ENCODE measurements at regions not wholly inside any gene's neighbourhood (a gene's known extent, or its start where the extent isn't known, plus 50 kb on each side); places are given as distances from the start of the nearest gene placed in this dataset.

GRCh38 chr1:201612645-201613044 lies 73.7 kb downstream of the NAV1 start:
- no peak for DNase-seq

- no peak for DNase-seq
Observed at GRCh38 chr1:201614262-201615015, 75.5 kb downstream of the NAV1 start.

GRCh38 chr1:201617157-201617556 lies 78.2 kb downstream of the NAV1 start:
- no peak for DNase-seq

- DNase-seq = no peak
Observed at GRCh38 chr1:201618389-201618788, 79.5 kb downstream of the NAV1 start.

GRCh38 chr1:201618905-201619304 lies 80.0 kb downstream of the NAV1 start:
- no peak for DNase-seq

- DNase-seq = no peak
Observed at GRCh38 chr1:201619513-201619912, 80.6 kb downstream of the NAV1 start.

- no peak for DNase-seq
Observed at GRCh38 chr1:201622353-201622752, 83.4 kb downstream of the NAV1 start.

- DNase-seq = no peak
Observed at GRCh38 chr1:201622824-201623223, 83.9 kb downstream of the NAV1 start.

GRCh38 chr1:201624741-201625225 lies 85.9 kb downstream of the NAV1 start:
- no peak for DNase-seq

GRCh38 chr1:201625226-201625761 lies 86.4 kb downstream of the NAV1 start:
- DNase-seq = no peak

- DNase-seq = no peak
Observed at GRCh38 chr1:201625851-201626251, 86.9 kb downstream of the NAV1 start.

- no peak for DNase-seq
Observed at GRCh38 chr1:201626629-201627275, 87.8 kb downstream of the NAV1 start.

GRCh38 chr1:201628490-201628889 lies 89.6 kb downstream of the NAV1 start:
- DNase-seq = no peak

GRCh38 chr1:201630582-201630981 lies 91.7 kb downstream of the NAV1 start:
- no peak for DNase-seq

GRCh38 chr1:201631037-201631436 lies 92.1 kb downstream of the NAV1 start:
- DNase-seq = no peak

GRCh38 chr1:201632364-201632952 lies 93.5 kb downstream of the NAV1 start:
- DNase-seq = no peak

- DNase-seq = no peak
Observed at GRCh38 chr1:201633297-201633696, 94.4 kb downstream of the NAV1 start.

- DNase-seq = no peak
Observed at GRCh38 chr1:201633811-201634210, 94.9 kb downstream of the NAV1 start.

- no peak for DNase-seq
Observed at GRCh38 chr1:201634261-201634660, 95.3 kb downstream of the NAV1 start.

- DNase-seq = no peak
Observed at GRCh38 chr1:201636097-201636496, 97.2 kb downstream of the NAV1 start.

- no peak for DNase-seq
Observed at GRCh38 chr1:201636510-201636971, 97.6 kb downstream of the NAV1 start.

- no peak for DNase-seq
Observed at GRCh38 chr1:201637282-201638079, 98.6 kb downstream of the NAV1 start.

GRCh38 chr1:201639391-201639790 lies 100.5 kb downstream of the NAV1 start:
- DNase-seq = no peak
